ENCODE measurements at regions not wholly inside any gene's neighbourhood (a gene's known extent, or its start where the extent isn't known, plus 50 kb on each side); places are given as distances from the start of the nearest gene placed in this dataset.

GRCh38 chr6:71049198-71049770 lies 92.4 kb upstream of the B3GAT2 start:
- WGBS (ENCODE audit: extremely low coverage, insufficient coverage, insufficient read length) = no CpG with 5 or more reads among the region's 3 CpGs
- Histone ChIP-seq H4K91ac (ENCODE audit: low read depth, low read length) (no peak overlapping the region), H2AFZ (ENCODE audit: insufficient read depth, low read length, poor library complexity) (no peak overlapping the region), H4K12ac (ENCODE audit: low read depth, low read length) (no peak overlapping the region), H3K4ac (ENCODE audit: low read depth, low read length) (no peak overlapping the region), H3K79me2 (ENCODE audit: control insufficient read depth, insufficient read depth, low read length, poor library complexity) (no peaks in the 10 kb centered on the region), H3K79me1 (ENCODE audit: low read length) (no peaks in the 10 kb centered on the region), H2AK5ac (ENCODE audit: low read length) (no peak overlapping the region), H3K27me3 (ENCODE audit: insufficient read depth, low read length) (no peaks in the 10 kb centered on the region), H3K36me3 (ENCODE audit: control insufficient read depth in 1 of 2, insufficient read depth in 2 of 2, low read length in 2 of 2) (no peaks in the 10 kb centered on the region), H3K9me3 (ENCODE audit: insufficient read depth, low read depth, low read length) (no peaks in the 10 kb centered on the region), H2BK12ac (ENCODE audit: low read length) (no peak overlapping the region), H3K14ac (ENCODE audit: low read length) (no peak overlapping the region), H3K4me1 (ENCODE audit: control insufficient read depth in 1 of 2, insufficient read depth in 2 of 2, low read length in 2 of 2) (peaks cover 0 to 2% of the 10 kb centered on the region in 2 experiments), H3K4me3 (ENCODE audit: low read depth, low read length) (no peak overlapping the region), H3K23ac (ENCODE audit: low read length) (no peak overlapping the region), H2BK5ac (ENCODE audit: low read depth, low read length, poor library complexity) (no peak overlapping the region), H4K8ac (ENCODE audit: low read depth, low read length) (no peak overlapping the region), H3K4me2 (ENCODE audit: low read length) (no peak overlapping the region), H3K18ac (ENCODE audit: low read length) (no peak overlapping the region), H3K27ac (ENCODE audit: low read depth, low read length) (no peak overlapping the region), H2BK120ac (ENCODE audit: insufficient read depth, low read length, poor library complexity) (no peak overlapping the region), H3K9ac (ENCODE audit: low read length) (no peak overlapping the region)
- no peak for DNase-seq

- no peaks in the 10 kb centered on the region for H3K4me1 ChIP-seq (ENCODE audit: control insufficient read depth in 1 of 2, insufficient read depth in 2 of 2, low read length in 2 of 2)
- H3K4me2 ChIP-seq (ENCODE audit: low read length) = no peak overlapping the region
- no peak overlapping the region for H2BK5ac ChIP-seq (ENCODE audit: low read depth, low read length, poor library complexity)
- no peaks in the 10 kb centered on the region for H3K79me1 ChIP-seq (ENCODE audit: low read length)
- H3K36me3 ChIP-seq (ENCODE audit: control insufficient read depth in 1 of 2, insufficient read depth in 2 of 2, low read length in 2 of 2) = no peaks in the 10 kb centered on the region
- H2AK5ac ChIP-seq (ENCODE audit: low read length) = no peak overlapping the region
- H3K9me3 ChIP-seq (ENCODE audit: insufficient read depth, low read depth, low read length) = no peaks in the 10 kb centered on the region
- no CpG with 5 or more reads among the region's 4 CpGs for WGBS (ENCODE audit: extremely low coverage, insufficient coverage, insufficient read length)
- H3K4ac ChIP-seq (ENCODE audit: low read depth, low read length) = no peak overlapping the region
- H2AFZ ChIP-seq (ENCODE audit: insufficient read depth, low read length, poor library complexity) = no peak overlapping the region
- H4K12ac ChIP-seq (ENCODE audit: low read depth, low read length) = no peak overlapping the region
- no peak overlapping the region for H2BK12ac ChIP-seq (ENCODE audit: low read length)
- no peak overlapping the region for H4K8ac ChIP-seq (ENCODE audit: low read depth, low read length)
- H3K18ac ChIP-seq (ENCODE audit: low read length) = no peak overlapping the region
- H3K9ac ChIP-seq (ENCODE audit: low read length) = no peak overlapping the region
- no peak for DNase-seq
- H3K27ac ChIP-seq (ENCODE audit: low read depth, low read length) = no peak overlapping the region
- H3K14ac ChIP-seq (ENCODE audit: low read length) = no peak overlapping the region
- H3K23ac ChIP-seq (ENCODE audit: low read length) = no peak overlapping the region
- no peaks in the 10 kb centered on the region for H3K79me2 ChIP-seq (ENCODE audit: control insufficient read depth, insufficient read depth, low read length, poor library complexity)
- H2BK120ac ChIP-seq (ENCODE audit: insufficient read depth, low read length, poor library complexity) = no peak overlapping the region
- no peaks in the 10 kb centered on the region for H3K27me3 ChIP-seq (ENCODE audit: insufficient read depth, low read length)
- H4K91ac ChIP-seq (ENCODE audit: low read depth, low read length) = no peak overlapping the region
- H3K4me3 ChIP-seq (ENCODE audit: low read depth, low read length) = no peak overlapping the region
Measured at GRCh38 chr6:71053475-71053874, 96.6 kb upstream of the B3GAT2 start.

GRCh38 chr6:71056656-71057055 lies 99.8 kb upstream of the B3GAT2 start:
- H2AFZ ChIP-seq (ENCODE audit: insufficient read depth, low read length, poor library complexity) = no peak overlapping the region
- no peak for DNase-seq
- H3K14ac ChIP-seq (ENCODE audit: low read length) = no peak overlapping the region
- no peak overlapping the region for H3K27ac ChIP-seq (ENCODE audit: low read depth, low read length)
- H3K79me2 ChIP-seq (ENCODE audit: control insufficient read depth, insufficient read depth, low read length, poor library complexity) = no peaks in the 10 kb centered on the region
- no peak overlapping the region for H2BK12ac ChIP-seq (ENCODE audit: low read length)
- no peak overlapping the region for H3K4ac ChIP-seq (ENCODE audit: low read depth, low read length)
- no peaks in the 10 kb centered on the region for H3K36me3 ChIP-seq (ENCODE audit: control insufficient read depth in 1 of 2, insufficient read depth in 2 of 2, low read length in 2 of 2)
- no peak overlapping the region for H2BK5ac ChIP-seq (ENCODE audit: low read depth, low read length, poor library complexity)
- H3K4me1 ChIP-seq (ENCODE audit: control insufficient read depth in 1 of 2, insufficient read depth in 2 of 2, low read length in 2 of 2) = no peaks in the 10 kb centered on the region
- H3K9ac ChIP-seq (ENCODE audit: low read length) = no peak overlapping the region
- H3K4me2 ChIP-seq (ENCODE audit: low read length) = no peak overlapping the region
- no peak overlapping the region for H4K8ac ChIP-seq (ENCODE audit: low read depth, low read length)
- H2BK120ac ChIP-seq (ENCODE audit: insufficient read depth, low read length, poor library complexity) = no peak overlapping the region
- no peak overlapping the region for H4K12ac ChIP-seq (ENCODE audit: low read depth, low read length)
- no peaks in the 10 kb centered on the region for H3K79me1 ChIP-seq (ENCODE audit: low read length)
- H3K9me3 ChIP-seq (ENCODE audit: insufficient read depth, low read depth, low read length) = no peaks in the 10 kb centered on the region
- H3K23ac ChIP-seq (ENCODE audit: low read length) = no peak overlapping the region
- no peak overlapping the region for H4K91ac ChIP-seq (ENCODE audit: low read depth, low read length)
- no CpG with 5 or more reads among the region's 2 CpGs for WGBS (ENCODE audit: extremely low coverage, insufficient coverage, insufficient read length)
- H3K18ac ChIP-seq (ENCODE audit: low read length) = no peak overlapping the region
- no peak overlapping the region for H2AK5ac ChIP-seq (ENCODE audit: low read length)
- H3K4me3 ChIP-seq (ENCODE audit: low read depth, low read length) = no peak overlapping the region
- H3K27me3 ChIP-seq (ENCODE audit: insufficient read depth, low read length) = no peaks in the 10 kb centered on the region

- WGBS (ENCODE audit: extremely low coverage, insufficient coverage, insufficient read length) = no CpG with 5 or more reads among the region's 1 CpG
Measured at GRCh38 chr6:71066153-71066552, 109.3 kb upstream of the B3GAT2 start.

More at GRCh38 chr6:71066153-71066552, 109.3 kb upstream of the B3GAT2 start:
- Histone ChIP-seq H2BK5ac (ENCODE audit: low read depth, low read length, poor library complexity) (no peak overlapping the region), H3K79me1 (ENCODE audit: low read length) (no peaks in the 10 kb centered on the region), H4K12ac (ENCODE audit: low read depth, low read length) (no peak overlapping the region), H2AFZ (ENCODE audit: insufficient read depth, low read length, poor library complexity) (no peak overlapping the region), H3K9me3 (ENCODE audit: insufficient read depth, low read depth, low read length) (no peaks in the 10 kb centered on the region), H2AK5ac (ENCODE audit: low read length) (no peak overlapping the region), H3K27me3 (ENCODE audit: insufficient read depth, low read length) (no peaks in the 10 kb centered on the region), H3K79me2 (ENCODE audit: control insufficient read depth, insufficient read depth, low read length, poor library complexity) (no peaks in the 10 kb centered on the region), H4K8ac (ENCODE audit: low read depth, low read length) (no peak overlapping the region), H3K9ac (ENCODE audit: low read length) (no peak overlapping the region), H3K36me3 (ENCODE audit: control insufficient read depth in 1 of 2, insufficient read depth in 2 of 2, low read length in 2 of 2) (no peaks in the 10 kb centered on the region), H3K23ac (ENCODE audit: low read length) (no peak overlapping the region), H2BK120ac (ENCODE audit: insufficient read depth, low read length, poor library complexity) (no peak overlapping the region), H3K14ac (ENCODE audit: low read length) (no peak overlapping the region), H2BK12ac (ENCODE audit: low read length) (no peak overlapping the region), H4K91ac (ENCODE audit: low read depth, low read length) (no peak overlapping the region), H3K4ac (ENCODE audit: low read depth, low read length) (no peak overlapping the region), H3K4me3 (ENCODE audit: low read depth, low read length) (no peak overlapping the region), H3K18ac (ENCODE audit: low read length) (no peak overlapping the region), H3K27ac (ENCODE audit: low read depth, low read length) (no peak overlapping the region), H3K4me2 (ENCODE audit: low read length) (no peak overlapping the region), H3K4me1 (ENCODE audit: control insufficient read depth in 1 of 2, insufficient read depth in 2 of 2, low read length in 2 of 2) (no peaks in the 10 kb centered on the region)
- DNase-seq = no peak
